NOMO-1 (cell line): ENCODE measurements at regions not wholly inside any gene's neighbourhood (a gene's known extent, or its start where the extent isn't known, plus 50 kb on each side); places are given as distances from the start of the nearest gene placed in this dataset.
"Not testable (repeated sequence)": the region's sequence is repeated elsewhere in the genome, so short reads cannot be mapped to it uniquely, and the experiment has no call there.

Source experiments
- DNase-seq, 2 experiments: peaks; one replicate each; lab custom pipeline; 2025; ENCODE audit not compliant: unreplicated experiment in 2 of 2; lab: John Stamatoyannopoulos, UW

DNA sequence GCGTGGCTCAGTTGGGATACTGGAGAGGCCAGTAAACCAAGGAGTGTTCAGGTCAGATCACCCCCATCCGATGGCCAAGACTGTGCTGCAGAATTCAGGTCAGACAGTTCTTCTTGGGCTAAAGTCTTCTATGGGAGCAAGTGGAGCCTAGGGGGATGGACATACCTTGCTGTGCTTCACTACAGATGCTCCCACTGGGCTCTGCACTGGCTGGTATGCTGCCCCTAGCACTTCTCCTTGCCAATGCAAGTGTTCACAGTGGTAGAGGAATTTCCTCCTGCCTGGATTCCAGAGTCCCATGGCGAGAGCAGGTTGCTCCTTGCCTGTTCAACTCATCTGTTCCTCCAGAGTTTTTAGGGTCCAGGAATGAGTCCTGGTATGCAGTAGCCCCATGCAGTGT lies 134.2 kb upstream of the EDIL3 start:
- DNase-seq = no peak

DNA sequence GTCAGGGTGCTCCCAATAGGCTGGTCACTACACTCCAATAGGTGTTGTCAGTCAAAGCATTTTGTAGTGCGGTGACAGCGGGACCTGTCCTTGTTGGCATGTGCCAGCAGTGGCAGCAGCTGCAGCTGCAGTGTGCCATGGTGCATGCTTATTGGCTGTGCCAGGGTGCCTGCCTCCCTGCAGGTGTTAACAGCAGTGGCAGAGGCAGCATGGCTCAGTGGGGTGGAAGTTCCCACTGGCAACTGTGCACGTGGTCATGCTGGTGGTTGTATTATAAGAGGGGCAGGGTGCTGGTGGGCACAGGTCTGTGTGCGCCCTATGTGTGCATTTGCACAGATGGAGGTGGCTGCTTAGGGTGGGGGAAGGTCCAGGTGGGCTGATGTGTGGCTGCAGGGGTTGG lies 133.7 kb upstream of the EDIL3 start:
- no peak for DNase-seq

DNA sequence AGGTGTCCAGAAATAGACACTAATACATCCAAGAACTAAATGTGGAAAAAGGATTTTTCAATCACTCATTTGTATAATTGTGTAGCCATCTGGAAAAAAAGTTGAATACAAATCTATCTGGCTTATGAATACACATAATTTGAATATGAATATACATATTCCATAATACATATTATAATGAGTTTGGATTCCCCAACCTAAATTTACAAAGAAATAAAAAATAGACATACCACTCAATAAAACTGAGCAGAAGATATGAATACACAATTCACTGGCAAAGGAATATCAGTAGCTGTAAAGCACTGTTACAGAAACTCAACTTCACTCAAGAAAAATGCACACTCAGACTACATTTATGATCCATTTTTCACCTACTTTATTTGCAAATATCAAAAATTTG lies 121.9 kb upstream of the EDIL3 start:
- no peak for DNase-seq

DNA sequence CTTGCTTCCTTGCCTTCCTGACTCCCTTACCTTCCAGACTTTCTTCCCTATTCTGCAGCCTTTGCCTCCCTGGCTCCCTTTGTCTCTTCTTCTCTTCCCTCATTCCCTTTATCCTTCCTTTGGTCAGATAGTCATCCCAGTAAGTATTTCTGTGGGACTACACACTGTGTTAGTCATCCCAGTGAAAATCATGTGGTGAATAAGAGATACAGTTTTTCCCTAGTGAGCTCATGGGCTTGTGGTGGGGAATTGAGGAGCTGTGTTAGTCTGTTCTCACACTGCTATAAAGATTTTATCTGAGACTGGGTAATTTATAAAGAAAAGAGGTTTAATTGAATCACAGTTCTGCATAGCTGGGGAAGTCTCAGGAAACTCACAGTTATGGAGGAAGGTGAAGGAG lies 109.8 kb upstream of the EDIL3 start:
- no peak for DNase-seq

DNA sequence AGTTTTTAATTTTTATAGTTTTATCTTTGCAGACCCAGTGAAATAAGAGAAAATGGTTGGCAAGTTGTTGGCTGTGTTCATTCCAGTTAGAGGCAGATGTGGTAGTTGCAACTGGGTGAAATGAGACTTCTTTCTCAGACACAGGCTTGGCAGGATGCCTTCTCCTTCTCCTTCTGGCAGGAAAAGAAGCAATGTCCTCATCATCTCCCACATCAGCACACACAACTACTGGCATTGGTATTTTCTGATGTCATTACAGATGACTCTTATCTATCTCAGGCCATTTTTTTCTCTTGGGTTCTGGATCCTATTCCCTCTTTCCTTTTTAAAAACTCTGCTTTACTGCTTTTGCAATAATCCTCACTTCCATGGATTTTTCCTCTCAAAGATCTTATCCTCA lies 103.3 kb upstream of the EDIL3 start:
- DNase-seq = no peak

DNA sequence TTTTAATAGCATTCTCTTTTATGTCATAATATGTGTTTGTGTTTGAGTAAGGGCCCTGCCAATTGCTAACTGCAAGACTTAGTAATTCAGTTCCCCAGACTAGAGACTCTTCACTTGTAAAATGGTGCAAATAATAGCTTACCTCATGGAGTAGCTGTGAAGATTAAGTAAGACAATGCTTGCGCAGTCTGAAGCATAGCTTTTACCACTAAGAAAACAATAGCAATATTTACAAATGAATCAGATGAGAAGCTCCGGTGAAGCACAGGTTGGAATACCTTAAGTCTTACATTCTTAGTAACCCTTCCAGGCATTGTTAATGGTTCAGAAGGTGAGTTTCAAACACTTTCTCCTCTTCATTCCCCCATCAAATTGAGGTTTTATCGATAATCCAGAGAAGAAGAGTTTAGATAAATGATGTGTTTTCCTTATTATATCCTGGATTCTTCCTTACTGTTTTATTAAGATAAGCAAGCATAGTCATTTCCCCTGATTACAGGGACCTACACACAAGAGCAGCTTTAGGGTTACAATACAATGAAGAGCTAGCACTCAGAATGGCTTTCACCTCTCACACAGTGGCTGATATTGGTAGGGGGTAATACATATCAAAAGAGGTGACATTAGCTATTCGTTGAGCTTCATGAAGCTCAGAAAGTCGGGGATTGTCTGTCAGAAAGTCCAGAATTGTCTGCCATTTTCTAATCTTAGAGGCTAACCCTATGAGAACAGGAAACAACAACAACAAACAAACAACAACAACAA lies 96.4 kb upstream of the EDIL3 start:
- DNase-seq = no peak

DNA sequence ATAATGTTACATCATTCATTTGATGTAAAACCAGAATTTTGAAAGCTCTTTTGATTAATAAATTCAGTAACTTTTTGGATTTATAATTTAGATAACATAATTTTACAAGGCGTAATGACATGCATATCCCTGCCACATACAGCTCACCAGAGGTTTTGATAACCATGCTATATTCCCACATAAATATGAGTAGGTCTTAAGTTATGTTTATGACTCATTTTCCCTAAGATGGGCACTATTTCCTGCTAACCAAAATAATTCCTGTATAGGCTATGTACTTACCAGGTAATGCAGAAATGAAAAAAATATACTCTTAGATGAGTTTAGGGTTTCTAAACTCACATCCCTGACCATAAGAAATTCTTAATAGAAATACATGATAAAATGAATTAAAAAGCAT lies 93.9 kb upstream of the EDIL3 start:
- no peak for DNase-seq

DNA sequence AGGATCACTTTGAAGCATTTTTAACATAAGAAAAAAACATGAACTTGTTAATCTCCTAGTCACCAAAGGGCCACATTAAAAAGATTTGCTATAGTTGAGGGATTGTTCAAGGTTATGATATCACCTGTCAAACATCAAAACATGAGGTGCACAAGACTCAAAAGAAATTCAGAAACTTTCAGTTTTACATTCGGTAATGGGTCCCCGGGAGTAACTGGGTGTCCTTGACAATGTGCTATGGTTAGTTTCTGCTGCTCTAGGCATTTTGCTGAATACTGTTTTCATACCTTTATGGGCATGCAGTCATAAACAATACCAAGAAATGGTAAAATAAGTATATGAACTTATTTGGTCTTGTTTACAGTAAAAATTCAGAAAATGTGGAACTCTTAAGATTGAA lies 92.8 kb upstream of the EDIL3 start:
- DNase-seq = no peak

DNA sequence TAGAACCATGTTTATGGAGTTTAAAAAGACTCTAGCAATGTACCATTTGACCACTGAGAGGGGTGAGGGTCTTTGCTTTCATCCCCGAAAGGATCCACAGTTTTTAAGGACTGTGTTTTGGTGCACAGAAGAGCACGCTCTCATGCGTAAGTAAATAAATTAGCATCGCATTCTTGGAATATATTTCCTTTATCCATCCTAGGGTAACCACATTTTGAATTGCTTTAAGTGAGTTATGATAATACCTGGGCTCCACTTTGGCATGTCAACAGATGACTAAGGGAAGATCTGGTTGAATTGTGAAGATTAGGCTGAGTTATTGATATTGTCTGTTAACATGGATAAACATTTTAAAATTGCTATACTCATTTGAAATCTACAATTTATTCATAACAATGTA lies 89.4 kb upstream of the EDIL3 start:
- DNase-seq = no peak

DNA sequence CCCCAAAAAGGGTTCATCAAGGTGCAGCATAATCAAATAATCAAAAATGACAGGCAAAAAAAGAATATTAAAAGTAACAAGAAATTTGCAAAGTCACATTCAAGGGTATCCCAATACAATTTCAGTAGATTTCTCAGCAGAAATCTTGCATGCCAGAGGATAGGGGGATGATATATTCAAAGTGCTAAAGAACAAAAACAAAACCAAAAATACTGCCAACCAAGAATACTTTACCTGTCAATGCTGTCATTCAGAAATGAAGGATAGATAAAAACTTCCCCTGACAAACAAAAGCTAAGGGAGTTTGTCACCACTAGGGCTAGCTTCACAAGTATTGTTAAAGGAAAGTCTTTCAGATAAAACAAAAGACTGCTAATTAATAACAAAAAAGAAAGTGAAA lies 68.7 kb upstream of the EDIL3 start:
- DNase-seq = no peak

DNA sequence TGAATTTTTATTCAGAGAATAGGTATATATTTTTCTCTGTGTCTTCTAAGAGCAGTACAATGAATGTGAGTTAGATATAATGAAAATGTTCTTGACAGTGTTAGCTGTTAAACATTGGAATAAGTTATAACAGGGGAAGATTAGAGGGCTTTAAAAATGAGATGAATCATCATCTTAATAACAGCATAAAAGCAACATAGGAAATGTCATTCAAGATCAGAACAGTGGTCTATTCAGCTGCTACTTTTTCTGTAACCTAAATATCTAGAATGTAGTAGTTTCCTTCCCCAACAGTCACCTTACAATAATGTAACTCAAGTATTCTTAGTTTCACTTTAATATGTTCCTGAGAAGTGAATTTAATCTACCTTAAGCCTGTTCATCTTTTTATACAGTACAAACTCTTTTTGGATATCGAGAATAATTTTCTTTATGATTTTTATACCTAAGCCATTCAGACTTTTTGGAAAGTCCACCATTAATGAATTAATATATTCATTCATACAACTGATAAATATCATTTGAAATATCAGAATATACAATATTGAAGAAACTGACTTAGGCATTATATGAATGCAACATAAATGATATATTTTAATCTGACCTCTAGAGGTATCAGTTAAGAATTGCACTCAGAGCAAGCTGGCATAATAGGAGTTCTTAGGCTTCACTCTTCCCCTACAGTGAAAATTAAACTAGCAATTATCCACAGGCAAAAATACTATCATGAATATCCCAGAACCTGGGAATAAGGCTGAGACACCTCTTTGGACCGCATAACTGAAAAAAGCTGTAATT lies 66.1 kb upstream of the EDIL3 start:
- no peak for DNase-seq

DNA sequence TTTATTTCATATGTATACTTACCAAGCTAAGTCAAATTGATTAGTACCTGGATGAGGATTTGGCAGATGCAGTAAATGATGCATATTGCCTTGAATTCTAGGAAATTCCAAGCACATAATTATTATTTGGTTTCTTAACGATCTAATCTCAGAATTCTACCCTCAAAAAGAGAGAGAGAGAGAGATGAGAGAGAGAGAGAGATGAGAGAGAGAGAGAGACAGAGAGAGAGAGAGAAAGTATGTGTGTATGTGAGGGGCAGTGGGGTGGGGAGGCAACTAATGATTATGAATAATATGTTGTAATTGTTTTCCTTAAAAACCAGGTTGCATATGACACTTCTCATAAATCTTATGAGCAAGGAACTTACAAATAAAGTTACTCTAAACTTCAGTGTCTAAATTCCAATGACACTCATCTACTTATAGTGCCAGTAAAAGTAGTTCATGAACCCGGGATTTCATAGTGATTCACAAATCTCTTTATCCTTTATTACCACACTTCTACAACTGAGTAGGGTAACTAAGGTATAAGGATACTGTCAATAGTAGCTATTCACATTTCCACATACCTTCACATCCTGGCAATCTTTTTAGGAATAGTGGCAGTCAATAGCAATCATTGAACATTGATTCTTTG lies 60.5 kb upstream of the EDIL3 start:
- no peak for DNase-seq

DNA sequence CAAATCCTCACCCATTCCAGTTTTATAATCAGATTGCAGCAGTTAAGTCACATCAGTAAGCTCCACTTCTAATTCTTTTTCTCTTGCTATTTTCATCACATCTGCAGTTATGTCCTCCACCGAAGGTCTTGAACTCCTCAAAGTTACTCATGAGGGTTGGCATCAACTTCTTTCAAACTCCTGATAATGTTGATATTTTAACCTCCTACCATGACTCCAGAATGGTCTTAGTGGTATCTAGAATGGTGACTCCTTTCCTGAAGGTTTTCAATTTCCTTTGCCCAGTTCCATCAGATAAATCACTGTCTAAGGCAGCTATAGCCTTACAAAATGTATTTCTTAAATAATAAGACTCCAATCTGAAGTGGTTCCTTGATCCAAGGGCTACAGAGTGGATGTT lies 53.8 kb upstream of the EDIL3 start:
- DNase-seq = no peak

DNA sequence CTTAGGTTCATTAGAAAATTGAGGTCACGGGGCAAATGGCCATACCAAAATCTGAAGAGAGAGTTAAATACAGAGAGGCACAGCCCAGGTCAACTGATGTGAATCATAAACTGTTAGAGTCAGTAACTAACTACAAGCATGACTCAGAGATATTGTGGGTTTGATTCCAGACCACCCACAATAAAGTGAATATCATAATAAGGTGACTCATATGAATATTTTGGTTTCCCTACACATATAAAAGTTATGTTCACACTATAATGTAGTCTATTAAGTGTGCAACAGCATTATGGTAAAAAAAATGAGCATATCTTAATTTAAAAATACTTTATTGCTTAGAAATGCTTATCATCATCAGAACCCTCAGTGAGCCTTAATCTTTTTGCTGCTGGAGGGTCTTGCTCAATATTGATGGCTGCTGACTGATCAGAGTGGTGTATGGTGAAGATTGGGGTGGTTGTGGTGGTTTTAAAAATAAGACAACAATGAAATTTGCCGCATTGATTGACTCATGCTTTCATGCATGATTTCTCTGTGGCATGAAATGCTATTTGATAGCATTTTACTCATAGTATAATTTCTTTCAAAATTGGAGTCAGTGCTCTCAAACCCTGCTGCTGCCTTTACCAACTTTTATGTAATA lies 53.1 kb upstream of the EDIL3 start:
- DNase-seq = no peak

DNA sequence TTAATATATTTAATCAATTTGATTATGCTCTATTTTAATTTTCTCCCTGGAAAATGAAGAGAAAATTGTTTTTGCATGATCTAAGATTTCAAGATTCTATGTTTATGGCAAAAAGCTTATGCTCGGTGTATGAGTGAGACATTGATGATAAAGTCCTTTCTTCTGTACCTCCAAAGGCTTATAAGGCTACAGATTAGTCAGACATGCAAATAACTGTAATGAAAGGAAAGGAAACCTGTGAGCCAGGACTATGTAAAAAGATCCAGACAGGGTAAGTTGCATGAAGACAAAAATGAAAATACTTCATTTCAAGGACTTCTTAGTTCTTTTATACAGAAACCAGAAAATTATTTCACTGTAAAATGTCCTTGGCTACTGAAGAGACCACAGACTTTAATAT lies 52.2 kb upstream of the EDIL3 start:
- DNase-seq = no peak

DNA sequence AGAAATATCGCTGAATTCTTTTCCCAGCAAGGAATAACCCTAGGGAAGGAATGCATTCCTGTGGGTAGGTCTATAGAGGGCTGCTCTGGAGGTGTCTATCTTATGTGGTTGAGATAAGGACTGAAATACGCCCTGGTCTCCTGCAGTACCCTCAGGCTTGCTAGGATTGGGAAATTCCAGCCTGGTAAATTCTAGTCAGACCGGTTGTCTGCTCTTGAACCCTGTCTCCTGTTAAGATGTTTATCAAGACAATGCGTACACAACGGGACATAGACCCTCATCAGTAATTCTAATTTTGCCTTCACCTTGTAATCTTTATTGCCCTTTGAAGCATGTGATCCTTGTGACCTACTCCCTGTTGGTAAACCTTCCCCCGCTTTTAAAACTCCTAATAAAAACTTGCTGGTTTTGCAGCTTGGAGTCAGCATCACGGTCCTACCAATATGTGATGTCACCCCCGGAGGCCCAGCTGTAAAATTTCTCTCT lies 51.2 kb upstream of the EDIL3 start:
- not testable (repeated sequence) for DNase-seq
